ENCODE measurements at regions not wholly inside any gene's neighbourhood (a gene's known extent, or its start where the extent isn't known, plus 50 kb on each side); places are given as distances from the start of the nearest gene placed in this dataset.
A peak's percentile ranks its signal among the peaks of the same experiment; 100 is the strongest.
"Not testable (repeated sequence)": the region's sequence is repeated elsewhere in the genome, so short reads cannot be mapped to it uniquely, and the experiment has no call there.

DNA sequence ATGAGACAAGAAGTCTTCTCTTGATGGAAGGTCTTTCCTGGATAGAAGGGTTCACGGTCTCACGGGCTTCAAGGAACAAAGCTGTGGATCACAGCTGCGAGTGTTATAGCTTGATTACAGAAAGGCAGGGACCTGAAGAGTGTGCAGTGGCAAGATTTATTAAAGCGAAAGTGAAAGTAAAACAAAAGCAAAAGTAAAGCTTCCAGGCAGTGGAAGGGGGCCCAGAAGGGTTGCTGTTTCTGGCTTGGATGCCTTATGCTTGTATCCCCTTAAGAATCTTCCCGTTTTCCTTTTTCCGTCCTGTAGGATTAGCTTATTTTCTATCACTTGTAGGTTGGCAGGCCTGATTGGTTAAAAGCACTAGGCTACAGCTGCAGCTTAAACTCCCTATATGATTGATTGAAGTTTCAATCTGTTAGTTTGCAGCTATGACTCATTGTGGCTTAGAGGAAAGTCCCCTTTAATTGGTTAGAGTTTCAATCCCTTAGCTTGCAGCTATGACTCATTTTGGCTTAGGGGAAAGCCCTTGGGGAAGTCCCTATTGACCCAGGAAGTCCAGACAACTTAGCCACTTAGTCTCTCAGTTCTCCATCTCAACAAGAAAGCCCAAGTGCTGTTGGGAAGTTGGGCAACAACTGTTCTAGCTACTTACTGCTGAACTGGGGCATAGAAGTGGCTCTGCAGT lies 183.7 kb upstream of the NLGN4Y start:
- DNase-seq (ENCODE audit: low read depth), result peak; percentile 25
- H3K4me3 ChIP-seq (ENCODE audit: low read depth, low read length), result peak overlapping the region; percentile 12

DNA sequence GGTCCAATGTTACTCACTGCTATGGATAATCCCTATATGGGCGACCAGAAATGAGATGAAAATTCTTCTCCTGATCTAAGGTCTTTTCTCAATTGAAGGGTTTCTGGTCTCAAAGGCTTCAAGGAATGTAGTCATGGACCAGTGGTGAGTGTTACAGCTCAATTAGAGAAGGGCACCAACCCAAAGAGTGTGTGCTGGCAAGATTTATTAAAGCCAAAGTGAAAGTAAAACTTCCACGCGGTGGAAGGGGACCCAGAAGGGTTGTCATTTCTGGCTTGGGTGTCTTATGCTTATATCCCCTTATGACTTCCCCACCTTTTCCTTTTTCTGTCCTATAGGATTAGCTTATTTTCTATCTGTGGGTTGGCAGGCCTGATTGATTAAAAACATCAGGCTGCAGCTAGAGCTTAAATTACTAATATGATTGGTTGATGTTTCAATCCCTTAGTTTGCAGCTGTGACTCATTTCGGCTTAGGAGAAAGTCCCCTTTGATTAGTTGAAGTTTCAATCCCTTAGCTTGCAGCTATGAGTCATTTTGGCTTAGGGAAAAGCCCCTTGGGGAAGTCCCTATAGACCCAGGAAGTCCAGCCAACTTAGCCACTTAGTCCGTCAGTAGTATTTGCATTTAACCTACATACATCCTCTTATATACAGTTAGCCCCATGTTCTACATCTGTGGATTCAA lies 179.5 kb upstream of the NLGN4Y start:
- no peak for DNase-seq (ENCODE audit: low read depth)
- H3K4me3 ChIP-seq (ENCODE audit: low read depth, low read length), result no peak overlapping the region

DNA sequence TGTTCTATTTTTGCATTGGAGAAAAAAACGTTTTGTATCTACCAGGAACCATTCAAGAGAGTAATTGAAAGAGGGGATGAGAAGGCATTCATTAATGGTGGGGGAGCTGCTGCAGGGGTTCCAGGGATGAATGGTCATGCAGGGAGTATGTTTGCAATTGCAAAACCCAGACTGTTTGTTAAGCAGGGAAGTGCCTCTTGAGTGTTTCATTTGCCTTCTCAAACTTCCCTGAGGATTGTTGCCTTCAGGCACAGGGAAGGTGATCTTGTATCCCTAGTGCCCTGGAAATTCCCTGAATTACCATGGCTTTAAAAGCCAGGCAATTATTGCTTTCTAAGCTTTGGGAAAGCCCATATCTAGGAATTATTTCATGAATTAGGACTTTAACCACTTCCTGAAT lies 172.7 kb upstream of the NLGN4Y start:
- DNase-seq (ENCODE audit: low read depth), result no peak
- H3K4me3 ChIP-seq (ENCODE audit: low read depth, low read length), result no peak overlapping the region

DNA sequence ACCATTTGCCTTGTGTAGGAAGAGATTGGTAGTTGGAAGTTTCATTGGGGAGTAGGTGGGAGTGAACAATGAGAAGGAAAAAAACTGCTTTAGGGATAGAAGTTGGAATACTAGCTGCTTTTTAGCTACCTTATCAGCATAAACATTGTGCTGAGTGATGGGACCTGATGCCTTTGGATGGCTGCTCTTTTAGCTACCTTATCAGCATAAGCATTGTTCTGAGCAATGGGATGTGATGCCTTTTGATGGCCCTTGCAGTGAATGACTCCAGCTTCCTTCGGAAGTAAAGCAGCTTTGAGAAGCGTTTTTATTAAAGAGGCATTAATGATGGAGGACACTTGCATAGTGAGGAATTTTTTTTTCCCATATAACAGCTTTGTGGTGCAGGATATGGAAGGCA lies 168.2 kb upstream of the NLGN4Y start:
- H3K4me3 ChIP-seq (ENCODE audit: low read depth, low read length), result no peak overlapping the region
- no peak for DNase-seq (ENCODE audit: low read depth)

DNA sequence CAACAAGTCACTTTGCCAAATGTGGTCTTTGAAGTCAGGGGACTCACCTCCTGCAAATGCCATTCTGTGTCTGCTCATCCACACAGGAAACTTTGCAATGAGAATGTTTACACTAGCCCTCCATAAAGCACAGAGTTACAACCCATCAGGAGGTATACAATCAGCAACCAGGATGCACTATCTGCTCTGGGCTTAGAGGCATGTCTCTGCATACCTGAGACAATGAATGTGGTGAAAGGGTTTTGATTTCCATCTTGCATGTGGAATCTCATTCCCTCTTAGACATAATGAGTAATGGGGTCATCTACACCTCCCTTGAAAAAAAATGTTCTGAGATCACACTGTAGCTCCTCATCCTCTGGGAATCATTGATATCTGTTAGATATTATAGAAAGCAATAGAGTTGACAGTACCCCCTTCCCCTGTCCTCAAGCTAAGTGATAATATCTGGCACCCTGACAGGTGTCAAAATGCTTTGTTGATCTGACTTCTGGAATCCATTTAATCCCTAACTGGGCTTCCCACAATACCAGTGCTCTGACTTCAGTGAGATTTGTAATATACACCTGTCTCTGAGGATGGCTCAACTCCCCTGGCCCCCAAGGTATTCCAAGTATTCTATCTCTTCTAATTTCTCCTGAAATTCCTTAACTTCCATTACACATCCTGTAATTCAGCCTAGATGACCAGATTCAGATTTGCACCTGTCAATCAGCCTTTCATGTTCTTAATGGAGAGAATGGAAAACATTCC lies 163.4 kb upstream of the NLGN4Y start:
- DNase-seq (ENCODE audit: low read depth), result no peak
- H3K4me3 ChIP-seq (ENCODE audit: low read depth, low read length), result no peak overlapping the region

DNA sequence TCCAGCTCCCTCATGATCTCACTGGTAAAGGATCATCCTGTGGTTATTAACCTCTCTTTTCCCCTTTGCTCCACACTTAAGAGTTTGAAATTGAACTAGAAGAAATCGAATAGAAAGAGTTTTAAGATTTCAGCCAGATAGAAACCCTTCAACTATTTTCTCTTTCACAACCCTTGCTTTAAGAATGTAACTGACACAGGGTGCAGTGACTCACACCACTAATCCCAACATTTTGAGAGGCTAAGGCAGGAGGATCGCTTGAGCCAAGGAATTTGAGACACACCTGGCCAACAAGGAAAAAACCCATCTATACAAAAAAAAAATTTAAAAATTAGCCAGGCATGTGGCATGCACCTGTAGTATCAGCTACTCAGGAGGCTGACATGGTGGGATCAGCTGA lies 150.7 kb upstream of the NLGN4Y start:
- DNase-seq (ENCODE audit: low read depth), result no peak
- H3K4me3 ChIP-seq (ENCODE audit: low read depth, low read length), result no peak overlapping the region

DNA sequence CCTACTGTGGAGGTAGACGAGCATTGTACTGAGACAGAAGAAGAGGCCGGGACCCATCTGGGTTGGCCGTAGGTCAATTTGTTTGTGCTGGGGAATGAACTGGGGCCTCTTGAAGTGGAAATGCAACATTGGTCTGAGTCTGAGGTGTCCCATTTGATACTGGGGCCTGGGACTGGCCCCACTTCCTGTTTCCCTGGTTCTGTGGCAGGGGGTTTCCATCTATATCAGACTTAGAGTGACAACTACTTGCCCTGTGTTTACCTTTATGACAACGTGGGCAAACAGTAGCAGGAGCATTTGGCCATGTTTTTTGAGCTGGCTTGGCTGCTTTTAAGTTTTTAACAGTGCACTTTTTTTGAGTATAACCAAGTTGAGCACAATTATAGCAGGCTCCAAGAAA lies 146.1 kb upstream of the NLGN4Y start:
- H3K4me3 ChIP-seq (ENCODE audit: low read depth, low read length), result no peak overlapping the region
- DNase-seq (ENCODE audit: low read depth), result no peak

DNA sequence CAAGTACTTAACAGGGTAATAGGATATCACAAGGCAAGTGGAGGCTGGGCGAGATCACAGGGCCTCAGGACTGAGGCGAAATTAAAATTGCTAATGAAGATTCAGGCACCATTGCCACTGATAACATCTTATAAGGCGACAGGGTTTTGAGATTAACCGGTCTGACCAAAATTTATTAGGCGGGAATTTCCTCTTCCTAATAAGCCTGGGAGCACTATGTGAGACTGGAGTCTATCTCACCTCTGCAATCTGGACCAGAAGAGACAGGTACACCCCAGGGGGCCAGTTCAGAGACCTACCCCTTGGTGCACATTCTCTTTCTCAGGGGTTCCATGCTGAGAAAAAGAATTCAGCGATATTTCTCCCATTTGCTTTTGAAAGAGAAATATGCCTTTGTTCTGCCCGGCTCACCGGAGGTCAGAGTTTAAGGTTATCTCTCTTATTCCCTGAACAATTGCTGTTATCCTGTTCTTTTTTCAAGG lies 113.7 kb upstream of the NLGN4Y start:
- DNase-seq (ENCODE audit: low read depth); H3K4me3 ChIP-seq (ENCODE audit: low read depth, low read length): not testable (repeated sequence)

DNA sequence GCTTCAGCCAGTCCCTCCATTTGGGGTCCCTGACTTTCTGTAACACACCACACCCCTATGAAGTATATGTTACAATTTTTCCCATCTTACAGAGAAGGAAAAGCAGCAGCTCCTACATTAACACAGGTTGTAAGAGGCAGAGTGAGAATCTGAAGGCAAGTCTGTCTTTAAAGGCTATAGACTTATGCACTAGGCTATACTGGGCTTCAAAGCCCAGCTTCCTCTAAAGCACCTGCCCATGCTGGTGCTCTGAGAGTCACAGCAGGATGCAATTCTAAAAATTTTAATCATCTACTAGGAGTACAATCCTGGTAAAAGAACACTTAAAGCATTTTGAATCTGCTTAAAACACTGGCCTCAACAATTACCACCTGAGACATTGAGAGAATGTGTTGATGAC lies 113.0 kb upstream of the NLGN4Y start:
- no peak for DNase-seq (ENCODE audit: low read depth)

DNA sequence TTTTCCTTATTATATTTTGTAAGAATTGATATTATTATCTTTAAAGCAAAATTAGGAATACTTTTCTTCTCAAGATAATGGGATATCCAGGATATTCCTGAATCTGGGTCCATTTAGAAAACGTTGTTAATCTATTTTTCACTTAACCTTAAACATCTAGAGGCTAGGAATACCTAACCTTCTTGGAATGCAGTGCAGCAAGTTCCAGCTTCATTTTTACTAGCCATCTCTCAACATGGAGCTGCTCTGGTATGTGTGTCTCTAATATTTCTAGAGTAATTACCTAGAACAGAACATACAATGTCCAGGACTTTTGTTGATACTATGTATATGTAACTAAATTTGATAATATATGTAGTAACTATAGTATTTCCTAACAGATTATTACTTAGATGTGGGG lies 87.8 kb upstream of the NLGN4Y start:
- no peak overlapping the region for H3K4me3 ChIP-seq (ENCODE audit: low read depth, low read length)
- no peak for DNase-seq (ENCODE audit: low read depth)

More for the DNA sequence above, 113.0 kb upstream of the NLGN4Y start:
- no peak overlapping the region for H3K4me3 ChIP-seq (ENCODE audit: low read depth, low read length)

DNA sequence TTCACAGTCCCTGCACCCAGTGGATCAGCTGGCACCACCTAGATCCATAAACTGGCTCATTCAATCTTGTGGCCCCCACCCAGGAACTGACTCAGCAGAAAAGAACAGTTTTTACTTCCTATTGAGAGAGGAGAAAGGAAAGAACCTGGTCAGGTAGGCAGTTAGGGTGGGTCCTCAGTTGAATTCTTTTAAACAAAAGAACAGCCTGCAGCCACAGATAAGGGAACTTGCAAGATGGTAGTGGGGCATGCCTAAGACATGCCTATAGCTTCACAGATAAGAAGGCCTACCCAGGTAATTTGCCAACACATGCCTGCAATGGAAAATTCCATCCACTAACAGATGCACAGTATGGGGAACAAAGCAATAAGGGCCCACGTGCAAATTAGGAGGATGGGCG lies 86.7 kb upstream of the NLGN4Y start:
- DNase-seq (ENCODE audit: low read depth), result no peak

DNA sequence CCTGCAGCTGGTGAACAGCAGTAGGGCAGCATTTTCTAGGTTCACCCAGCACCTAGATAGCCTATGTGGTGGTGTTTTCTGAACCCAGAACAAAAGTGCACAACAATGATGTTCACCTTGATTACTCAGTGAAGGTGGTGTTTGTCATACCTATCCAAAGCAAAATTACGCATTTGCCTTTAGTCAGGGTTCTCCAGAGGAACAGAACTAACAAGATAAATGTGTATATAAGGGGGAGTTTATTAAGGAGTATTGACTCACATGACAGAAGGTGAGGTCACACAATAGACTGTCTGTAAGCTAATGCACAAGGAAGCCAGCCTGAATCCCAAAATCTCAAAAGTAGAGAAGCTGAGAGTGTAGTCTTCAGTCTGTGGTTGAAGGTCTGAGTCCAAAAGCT lies 85.9 kb upstream of the NLGN4Y start:
- DNase-seq (ENCODE audit: low read depth), result no peak

More for the DNA sequence above, 86.7 kb upstream of the NLGN4Y start:
- H3K4me3 ChIP-seq (ENCODE audit: low read depth, low read length), result no peak overlapping the region

DNA sequence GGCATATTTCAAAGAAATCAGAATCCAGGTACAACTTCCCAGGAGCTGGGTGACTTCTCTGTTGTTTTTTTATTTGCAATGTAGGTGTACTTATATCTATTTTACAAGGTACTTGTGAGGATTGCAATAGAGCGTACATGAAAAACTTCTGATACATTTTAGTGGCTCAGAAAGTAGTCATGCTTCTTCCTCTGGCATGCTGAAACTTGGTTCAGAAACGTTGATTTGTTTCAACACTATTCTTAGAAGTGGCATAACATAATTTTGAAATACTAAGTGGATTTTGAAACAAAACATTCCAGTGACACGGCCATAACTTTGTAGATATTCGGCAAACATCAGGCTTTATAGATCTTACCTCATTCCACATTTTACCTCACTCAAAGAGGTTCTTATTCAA lies 79.8 kb upstream of the NLGN4Y start:
- H3K4me3 ChIP-seq (ENCODE audit: low read depth, low read length), result no peak overlapping the region
- no peak for DNase-seq (ENCODE audit: low read depth)

More for the DNA sequence above, 85.9 kb upstream of the NLGN4Y start:
- H3K4me3 ChIP-seq (ENCODE audit: low read depth, low read length), result no peak overlapping the region

DNA sequence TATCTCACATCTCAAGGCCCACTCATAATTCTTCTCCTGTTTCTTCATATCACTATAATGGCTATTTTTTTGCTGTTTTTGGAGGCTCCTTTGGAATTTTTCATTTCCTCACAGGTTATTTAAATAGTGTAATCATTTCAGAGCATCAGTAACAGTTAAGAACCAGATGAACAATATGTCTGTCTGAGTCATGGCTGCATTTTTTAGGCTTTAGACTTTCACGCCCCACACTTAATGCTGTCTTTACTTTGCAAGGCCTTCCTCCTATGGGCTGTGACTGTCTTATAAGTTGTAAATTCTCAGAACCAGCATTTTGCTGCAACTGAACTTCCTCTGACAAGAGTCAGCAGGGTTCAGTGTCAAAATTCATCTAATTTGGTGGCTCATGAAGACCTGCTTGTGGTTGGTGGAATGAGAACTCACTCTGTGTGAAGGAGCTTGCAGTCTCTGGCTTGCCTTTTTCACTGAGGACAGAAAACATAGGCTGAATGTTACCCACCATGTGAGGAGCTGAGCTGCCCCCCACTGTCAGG lies 56.1 kb upstream of the NLGN4Y start:
- no peak for DNase-seq (ENCODE audit: low read depth)
- H3K4me3 ChIP-seq (ENCODE audit: low read depth, low read length), result no peak overlapping the region

DNA sequence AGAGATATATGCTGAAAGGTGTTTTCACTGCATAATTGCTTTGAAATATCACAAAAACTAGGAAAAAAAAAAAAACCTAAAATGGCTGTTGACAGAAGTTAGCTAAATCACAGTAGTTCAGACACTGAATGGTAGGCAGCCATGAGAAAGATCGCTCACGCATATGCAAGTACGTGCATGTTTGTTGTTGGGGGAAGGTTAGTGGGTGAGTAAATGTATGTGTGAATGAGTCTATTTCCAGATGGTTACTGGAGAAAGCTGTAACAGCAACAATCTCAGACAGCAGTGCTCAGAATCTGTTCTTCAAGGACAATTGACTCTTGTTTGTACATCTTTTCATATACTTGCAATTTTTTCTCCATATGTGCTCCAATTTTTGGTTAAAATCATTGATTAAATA lies 51.9 kb upstream of the NLGN4Y start:
- no peak for DNase-seq (ENCODE audit: low read depth)
- H3K4me3 ChIP-seq (ENCODE audit: low read depth, low read length), result no peak overlapping the region

DNA sequence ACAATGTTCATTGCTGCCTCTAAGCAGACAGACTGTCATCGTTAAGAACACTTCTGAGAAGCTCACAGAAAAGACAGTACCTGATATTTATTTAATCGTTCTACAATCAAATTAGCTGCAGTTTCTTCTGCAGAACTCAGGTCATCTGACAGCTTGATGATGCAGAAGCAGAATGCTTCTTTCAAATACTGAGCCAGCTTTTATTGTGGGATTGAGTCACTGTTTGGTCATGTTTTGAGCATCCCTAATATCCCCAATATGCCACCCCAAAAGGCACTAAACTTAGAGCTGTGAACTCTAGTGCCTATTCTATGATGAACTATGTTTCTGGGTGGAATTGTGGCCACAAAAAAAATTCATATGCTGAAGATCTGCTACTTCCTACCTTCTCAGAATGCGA lies 51.0 kb upstream of the NLGN4Y start:
- DNase-seq (ENCODE audit: low read depth), result no peak
- H3K4me3 ChIP-seq (ENCODE audit: low read depth, low read length), result no peak overlapping the region
